ENCODE measurements at regions not wholly inside any gene's neighbourhood (a gene's known extent, or its start where the extent isn't known, plus 50 kb on each side); places are given as distances from the start of the nearest gene placed in this dataset.
A peak's percentile ranks its signal among the peaks of the same experiment; 100 is the strongest.
"Not testable (repeated sequence)": the region's sequence is repeated elsewhere in the genome, so short reads cannot be mapped to it uniquely, and the experiment has no call there.

DNA sequence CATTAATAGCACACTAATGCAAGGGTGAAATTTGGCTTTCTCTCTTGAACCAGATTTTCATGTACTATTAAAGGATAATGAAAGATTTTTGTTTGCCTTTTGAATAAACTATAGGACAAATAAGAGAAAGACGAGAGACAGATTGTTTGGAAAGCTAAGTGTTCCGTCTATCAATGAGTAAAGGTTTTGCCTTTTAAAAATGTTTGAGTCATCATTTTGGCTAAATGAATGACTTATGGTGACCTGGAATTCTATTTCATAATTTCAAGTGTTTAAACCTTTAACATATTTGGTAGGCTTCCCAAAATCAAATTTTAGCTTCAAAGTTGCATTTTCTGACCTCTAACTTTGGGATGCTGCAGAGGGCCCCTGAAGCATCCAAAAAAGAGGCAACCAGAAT is 145.2 kb downstream of the SLC25A46 start:
- Mint-ChIP-seq H3K9me3 (peaks cover 41% of the 10 kb centered on the region), H3K4me1 (no peaks in the 10 kb centered on the region), H3K36me3 (no peaks in the 10 kb centered on the region), H3K4me3 (no peak overlapping the region), H3K27me3 (ENCODE audit: low read depth) (no peaks in the 10 kb centered on the region; the same call in 1 of the 2 replicates), H3K27ac (no peak overlapping the region)
- no peak for DNase-seq (ENCODE audit: low spot score)
- ChIA-PET POLR2A (no interaction called here), CTCF (no interaction called here)
- ATAC-seq = no peak
- TF ChIP-seq MAX (CRISPR knock-in tag; IDR thresholded peaks at IDR 0.05) (no peak), AFF4 (CRISPR knock-in tag; IDR thresholded peaks at IDR 0.05; ENCODE audit: borderline replicate concordance) (no peak), NR3C1 (CRISPR knock-in tag; conservative IDR thresholded peaks at IDR 0.05; ENCODE audit: low read depth) (no peak), TP53 (CRISPR knock-in tag; IDR thresholded peaks at IDR 0.05) (no peak), MYBL2 (CRISPR knock-in tag; IDR thresholded peaks at IDR 0.05) (no peak)
- TF ChIP-seq, protein P1, sequence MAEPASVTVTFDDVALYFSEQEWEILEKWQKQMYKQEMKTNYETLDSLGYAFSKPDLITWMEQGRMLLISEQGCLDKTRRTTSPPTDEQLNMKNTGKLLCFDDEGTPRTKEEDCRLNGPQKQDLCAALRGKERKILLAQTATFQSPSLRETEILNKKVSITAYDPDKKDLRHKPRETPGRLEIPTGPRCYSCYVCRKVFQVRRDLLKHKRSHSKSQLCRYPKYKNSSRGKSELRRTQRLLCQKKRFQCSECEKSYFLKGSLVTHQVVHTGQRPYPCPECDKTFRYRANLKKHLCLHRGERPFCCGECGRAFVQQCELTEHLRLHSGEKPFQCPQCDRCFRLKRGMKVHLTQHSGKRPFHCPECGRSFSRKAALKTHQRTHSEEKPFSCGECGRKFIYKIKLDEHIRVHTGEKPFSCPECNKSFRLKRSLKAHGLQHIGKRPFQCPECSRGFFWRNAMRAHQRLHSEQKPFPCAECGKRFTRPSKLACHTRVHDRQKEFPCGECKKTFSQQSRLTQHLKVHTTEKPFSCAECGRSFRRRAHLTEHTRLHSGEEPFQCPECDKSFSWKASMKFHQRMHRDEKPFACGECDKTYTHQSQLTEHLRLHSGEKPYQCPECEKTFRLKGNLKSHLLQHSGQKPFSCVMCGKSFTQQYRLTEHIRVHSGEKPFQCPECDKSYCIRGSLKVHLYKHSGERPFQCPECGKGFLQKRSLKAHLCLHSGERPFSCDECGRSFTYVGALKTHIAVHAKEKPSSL (CRISPR knock-in tag; conservative IDR thresholded peaks at IDR 0.05) = no peak

DNA sequence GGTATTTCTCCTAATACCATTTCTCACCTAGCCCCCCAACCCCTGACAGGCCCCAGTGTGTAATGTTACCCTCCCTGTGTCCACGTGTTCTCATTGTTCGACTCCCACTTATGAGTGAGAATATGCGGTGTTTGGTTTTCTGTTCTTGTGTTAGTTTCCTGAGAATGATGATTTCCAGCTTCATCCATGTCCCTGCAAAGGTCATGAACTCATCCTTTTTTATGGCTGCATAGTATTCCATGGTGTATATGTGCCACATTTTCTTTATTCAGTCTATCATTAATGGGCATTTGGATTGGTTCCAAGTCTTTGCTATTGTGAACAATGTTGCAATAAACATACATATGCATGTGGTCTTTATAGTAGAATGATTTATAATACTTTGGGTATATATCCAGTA is 148.4 kb downstream of the SLC25A46 start:
- Mint-ChIP-seq H3K9me3 (peaks cover 58% of the 10 kb centered on the region), H3K27me3 (ENCODE audit: low read depth) (peaks cover 15% of the 10 kb centered on the region; the same call in 1 of the 2 replicates)
- ATAC-seq; H3K4me1 Mint-ChIP-seq; CTCF ChIA-PET; H3K4me3 Mint-ChIP-seq; POLR2A ChIA-PET; H3K36me3 Mint-ChIP-seq; DNase-seq (ENCODE audit: low spot score); H3K27ac Mint-ChIP-seq: not testable (repeated sequence)

- POLR2A ChIA-PET; H3K4me3 Mint-ChIP-seq; H3K27ac Mint-ChIP-seq; CTCF ChIA-PET; H3K36me3 Mint-ChIP-seq; H3K4me1 Mint-ChIP-seq; DNase-seq (ENCODE audit: low spot score): not testable (repeated sequence)
- Mint-ChIP-seq H3K27me3 (ENCODE audit: low read depth) (peaks cover 15% of the 10 kb centered on the region; the same call in 1 of the 2 replicates), H3K9me3 (peaks cover 23% of the 10 kb centered on the region)
- ATAC-seq = peak; percentile 38; the same call in 1 of the 2 replicates
These were observed 155.2 kb downstream of the SLC25A46 start for GRCh38 chr5:110893854-110894483.

DNA sequence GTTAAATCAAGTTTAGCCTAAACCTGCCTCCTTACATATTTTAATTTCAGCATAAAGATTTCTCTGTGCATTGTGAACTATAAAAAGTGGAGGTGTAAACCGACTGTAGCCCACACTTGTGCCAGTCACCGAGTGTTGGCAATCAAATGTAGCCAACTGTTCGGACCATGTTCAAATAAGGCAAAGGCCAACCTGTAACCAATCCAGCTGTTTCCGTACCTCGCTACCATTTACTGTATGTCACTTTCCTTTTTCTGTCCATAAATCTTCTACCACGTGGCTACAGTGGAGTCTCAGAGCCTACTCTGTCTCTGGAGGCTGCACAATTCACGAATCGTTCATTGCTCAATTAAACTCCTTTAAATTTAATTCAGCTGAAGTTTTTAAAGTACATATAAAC is 156.0 kb downstream of the SLC25A46 start:
- H3K36me3 Mint-ChIP-seq = no peaks in the 10 kb centered on the region
- peaks cover 16% of the 10 kb centered on the region for H3K9me3 Mint-ChIP-seq
- DNase-seq (ENCODE audit: low spot score) (no peak), ATAC-seq (no peak)
- ChIA-PET POLR2A (no interaction called here), CTCF (no interaction called here)
- peaks cover 8% of the 10 kb centered on the region; the same call in 1 of the 2 replicates for H3K27me3 Mint-ChIP-seq (ENCODE audit: low read depth)
- peaks cover 4% of the 10 kb centered on the region for H3K4me1 Mint-ChIP-seq
- TF ChIP-seq FOXK1 (CRISPR knock-in tag; IDR thresholded peaks at IDR 0.05) = no peak
- TF ChIP-seq ZMAT4 (CRISPR knock-in tag; IDR thresholded peaks at IDR 0.05) = no peak
- no peak for TF ChIP-seq E2F4 (CRISPR knock-in tag; IDR thresholded peaks at IDR 0.05; ENCODE audit: borderline replicate concordance, low read depth)
- TF ChIP-seq, protein P2, sequence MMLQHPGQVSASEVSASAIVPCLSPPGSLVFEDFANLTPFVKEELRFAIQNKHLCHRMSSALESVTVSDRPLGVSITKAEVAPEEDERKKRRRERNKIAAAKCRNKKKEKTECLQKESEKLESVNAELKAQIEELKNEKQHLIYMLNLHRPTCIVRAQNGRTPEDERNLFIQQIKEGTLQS (CRISPR knock-in tag; conservative IDR thresholded peaks at IDR 0.05) = no peak
- no peak for TF ChIP-seq TCF7 (CRISPR knock-in tag; IDR thresholded peaks at IDR 0.05; ENCODE audit: low read depth)
- TF ChIP-seq CREB1 (CRISPR knock-in tag; IDR thresholded peaks at IDR 0.05) = no peak
- no peak for TF ChIP-seq NFATC4 (CRISPR knock-in tag; IDR thresholded peaks at IDR 0.05)
- H3K27ac Mint-ChIP-seq = no peak overlapping the region
- H3K4me3 Mint-ChIP-seq = no peak overlapping the region
